DND-41 (cell line): ENCODE measurements at regions not wholly inside any gene's neighbourhood (a gene's known extent, or its start where the extent isn't known, plus 50 kb on each side); places are given as distances from the start of the nearest gene placed in this dataset.

Experiments used
- EZH2 ChIP-seq: IDR thresholded peaks from 3 replicates; pipeline ENCODE4 v1.6.1; 2012; ENCODE audit warnings: borderline replicate concordance, low read depth, mild to moderate bottlenecking, moderate library complexity, low read length, inconsistent platforms; ENCODE audit not compliant: severe bottlenecking
- TF ChIP-seq, protein P1 (sequence below): IDR thresholded peaks from 2 replicates; pipeline ENCODE4 v1.5.1; 2012; ENCODE audit warnings: borderline replicate concordance, low read length, moderate library complexity, mild to moderate bottlenecking; ENCODE audit not compliant: poor library complexity, severe bottlenecking; ENCODE audit errors: extremely low read depth

- TF ChIP-seq, protein P1, sequence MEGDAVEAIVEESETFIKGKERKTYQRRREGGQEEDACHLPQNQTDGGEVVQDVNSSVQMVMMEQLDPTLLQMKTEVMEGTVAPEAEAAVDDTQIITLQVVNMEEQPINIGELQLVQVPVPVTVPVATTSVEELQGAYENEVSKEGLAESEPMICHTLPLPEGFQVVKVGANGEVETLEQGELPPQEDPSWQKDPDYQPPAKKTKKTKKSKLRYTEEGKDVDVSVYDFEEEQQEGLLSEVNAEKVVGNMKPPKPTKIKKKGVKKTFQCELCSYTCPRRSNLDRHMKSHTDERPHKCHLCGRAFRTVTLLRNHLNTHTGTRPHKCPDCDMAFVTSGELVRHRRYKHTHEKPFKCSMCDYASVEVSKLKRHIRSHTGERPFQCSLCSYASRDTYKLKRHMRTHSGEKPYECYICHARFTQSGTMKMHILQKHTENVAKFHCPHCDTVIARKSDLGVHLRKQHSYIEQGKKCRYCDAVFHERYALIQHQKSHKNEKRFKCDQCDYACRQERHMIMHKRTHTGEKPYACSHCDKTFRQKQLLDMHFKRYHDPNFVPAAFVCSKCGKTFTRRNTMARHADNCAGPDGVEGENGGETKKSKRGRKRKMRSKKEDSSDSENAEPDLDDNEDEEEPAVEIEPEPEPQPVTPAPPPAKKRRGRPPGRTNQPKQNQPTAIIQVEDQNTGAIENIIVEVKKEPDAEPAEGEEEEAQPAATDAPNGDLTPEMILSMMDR: no peak
- TF ChIP-seq EZH2: no peak
Measured at GRCh38 chr1:21344098-21344749, 54.0 kb upstream of the ECE1 start.
